Left hindlimb (tissue), 1 donor: ENCODE measurements at regions not wholly inside any gene's neighbourhood (a gene's known extent, or its start where the extent isn't known, plus 50 kb on each side); places are given as distances from the start of the nearest gene placed in this dataset.

ENCODE experiments used
- DNase-seq: peaks from one replicate; pipeline ENCODE4 v3.0.0-alpha.2; 2018

GRCh38 chr4:148795156-148795864 lies 353.1 kb upstream of the NR3C2 start:
- DNase-seq, result no peak

GRCh38 chr4:148793221-148793620 lies 351.0 kb upstream of the NR3C2 start:
- no peak for DNase-seq

GRCh38 chr4:148790691-148791090 lies 348.5 kb upstream of the NR3C2 start:
- no peak for DNase-seq

- DNase-seq, result no peak
These were observed 348.0 kb upstream of the NR3C2 start for GRCh38 chr4:148790246-148790645.

GRCh38 chr4:148787831-148788477 lies 345.7 kb upstream of the NR3C2 start:
- no peak for DNase-seq

DNA sequence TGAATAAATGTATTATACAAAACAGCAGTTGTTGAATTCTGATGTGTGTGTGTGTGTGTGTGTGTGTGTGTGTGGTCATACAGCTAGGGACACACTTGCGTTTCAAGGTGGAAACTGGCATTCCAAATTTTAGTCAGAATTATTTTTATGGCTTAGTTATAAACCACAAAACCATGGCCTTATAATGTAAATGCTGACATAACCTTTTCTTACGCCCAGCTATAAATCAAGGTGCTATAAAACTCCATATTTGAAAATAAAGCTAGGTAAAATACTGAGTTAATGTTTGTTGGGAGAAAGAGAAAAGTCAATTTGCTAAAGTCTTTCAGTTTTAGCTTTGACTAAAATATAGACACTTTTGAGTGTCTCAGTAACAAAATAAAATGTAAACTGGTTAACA lies 345.1 kb upstream of the NR3C2 start:
- DNase-seq, result no peak

DNA sequence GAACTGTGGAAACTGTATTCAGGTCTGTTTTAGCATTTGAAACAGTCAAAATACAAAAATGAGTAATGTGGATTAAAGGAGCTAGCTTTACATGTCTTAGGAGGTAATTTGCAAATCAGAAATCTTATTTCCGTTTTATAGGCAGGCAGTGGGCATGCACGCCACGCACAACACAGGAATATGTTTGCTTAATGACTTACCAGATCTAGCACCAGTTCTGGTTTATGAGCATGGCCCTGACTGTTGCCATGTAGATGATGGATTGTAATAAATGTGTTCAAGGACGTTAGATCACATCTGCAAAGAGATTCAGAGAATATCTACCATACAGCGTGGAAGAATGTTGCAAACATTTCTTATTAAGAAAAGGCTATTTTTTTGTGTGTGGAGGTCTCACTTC lies 344.5 kb upstream of the NR3C2 start:
- no peak for DNase-seq

- DNase-seq, result no peak
These were observed 340.1 kb upstream of the NR3C2 start for GRCh38 chr4:148782284-148782683.

GRCh38 chr4:148780426-148781005 lies 338.3 kb upstream of the NR3C2 start:
- no peak for DNase-seq

- no peak for DNase-seq
These were observed 337.6 kb upstream of the NR3C2 start for GRCh38 chr4:148779771-148780170.

- DNase-seq, result no peak
These were observed 336.9 kb upstream of the NR3C2 start for GRCh38 chr4:148778980-148779675.

- DNase-seq, result no peak
These were observed 334.7 kb upstream of the NR3C2 start for GRCh38 chr4:148776941-148777340.

DNA sequence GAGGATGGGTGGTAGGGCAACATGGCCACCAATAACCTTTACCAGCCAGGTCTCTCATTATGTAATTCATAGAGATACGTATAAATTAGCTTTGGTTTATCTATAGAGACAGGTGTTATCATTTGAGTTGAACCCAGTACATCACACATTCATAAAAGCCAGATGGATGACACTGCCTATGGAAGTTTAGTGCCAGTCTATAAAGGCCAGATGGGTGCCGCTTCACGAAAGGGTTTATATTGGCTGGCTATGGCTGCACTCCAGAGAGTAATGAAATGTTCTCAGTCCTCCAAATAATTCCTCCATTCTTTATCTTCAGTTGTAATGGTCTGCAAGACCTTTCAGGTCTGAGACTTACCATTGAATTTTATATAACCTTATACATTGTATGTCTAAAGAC lies 331.9 kb upstream of the NR3C2 start:
- DNase-seq, result no peak

- DNase-seq, result no peak
These were observed 331.1 kb upstream of the NR3C2 start for GRCh38 chr4:148773313-148773712.

DNA sequence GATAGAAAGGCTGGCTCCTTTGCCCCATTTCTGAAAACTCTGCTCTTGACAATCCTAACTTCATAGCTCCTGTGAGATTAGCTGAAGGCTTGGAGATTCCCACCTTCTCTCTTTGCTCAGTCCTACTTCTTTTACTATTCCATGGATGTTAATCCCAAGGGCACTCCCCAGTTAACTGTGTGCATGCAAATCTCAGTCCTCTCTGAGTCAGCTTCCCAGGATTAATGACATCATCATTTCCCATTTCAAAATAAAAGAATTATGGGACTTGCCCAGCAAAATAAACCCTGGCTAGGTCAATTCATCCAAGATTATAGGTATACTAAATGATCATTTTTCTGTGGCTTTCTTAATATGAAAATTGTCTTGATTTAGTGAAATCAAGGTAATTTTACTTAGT lies 328.6 kb upstream of the NR3C2 start:
- DNase-seq, result no peak

DNA sequence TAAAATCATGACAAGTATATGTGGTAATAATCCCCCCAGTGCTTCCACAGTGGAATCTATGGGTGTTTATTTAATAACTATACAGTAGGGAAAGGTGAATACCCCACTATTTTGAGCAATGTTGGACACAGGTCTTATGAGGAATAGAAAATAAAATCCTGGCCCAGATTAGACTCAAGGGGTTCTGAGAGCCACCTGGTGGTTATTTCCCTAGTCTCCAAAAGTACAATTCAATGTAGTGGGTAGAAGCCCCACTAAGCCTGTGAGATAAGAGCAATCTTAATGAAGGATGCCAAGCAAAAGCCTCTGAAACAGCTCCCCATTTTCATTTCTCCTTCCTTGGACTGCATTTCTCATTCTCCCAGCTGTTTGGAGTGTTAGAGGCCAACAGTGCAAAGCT lies 328.2 kb upstream of the NR3C2 start:
- no peak for DNase-seq

DNA sequence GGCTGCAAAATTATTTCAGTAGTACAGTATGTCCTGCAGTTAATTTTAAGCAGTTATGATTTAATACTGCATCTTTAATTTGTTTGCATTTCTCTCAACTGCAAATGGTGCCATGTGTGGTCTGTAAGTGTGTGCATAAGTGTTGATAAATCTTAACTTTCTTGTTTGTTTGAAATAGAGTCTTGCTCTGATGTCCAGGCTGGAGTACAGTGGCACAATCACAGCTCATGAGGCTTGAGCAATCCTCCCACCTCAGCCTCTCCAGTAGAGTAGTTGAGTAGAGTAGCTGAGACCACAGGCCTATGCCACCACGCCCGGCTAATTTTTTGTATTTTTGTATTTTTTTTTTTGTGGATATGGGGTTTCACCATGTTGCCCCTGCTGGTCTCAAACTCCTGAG lies 322.5 kb upstream of the NR3C2 start:
- no peak for DNase-seq

GRCh38 chr4:148757171-148757570 lies 315.0 kb upstream of the NR3C2 start:
- DNase-seq, result no peak

- no peak for DNase-seq
These were observed 307.2 kb upstream of the NR3C2 start for GRCh38 chr4:148749403-148749802.

DNA sequence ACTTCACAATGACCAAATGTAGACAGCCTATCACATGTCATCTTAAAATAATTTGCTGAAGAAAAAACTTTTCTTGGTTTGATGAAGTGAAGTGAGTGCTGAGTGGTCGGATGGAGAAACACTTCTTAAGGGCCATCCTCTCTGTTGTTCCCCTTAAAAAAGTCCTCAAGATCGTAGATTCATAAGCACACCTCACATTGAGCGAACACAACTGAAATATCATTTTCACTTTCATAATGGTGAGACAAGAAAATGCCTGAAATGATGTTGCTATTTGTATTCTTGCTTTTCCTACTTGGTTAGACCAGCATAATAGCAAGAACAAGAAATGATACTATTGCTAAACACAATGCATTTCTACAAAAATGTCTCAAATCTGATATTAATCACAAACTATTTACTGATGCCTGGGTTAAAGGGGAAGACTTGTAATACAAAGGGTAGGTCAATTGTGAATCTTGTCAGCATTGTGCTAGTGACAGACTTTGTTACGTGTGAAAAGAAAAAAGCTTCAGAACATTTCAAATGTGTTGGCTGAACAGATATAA lies 305.6 kb upstream of the NR3C2 start:
- no peak for DNase-seq

DNA sequence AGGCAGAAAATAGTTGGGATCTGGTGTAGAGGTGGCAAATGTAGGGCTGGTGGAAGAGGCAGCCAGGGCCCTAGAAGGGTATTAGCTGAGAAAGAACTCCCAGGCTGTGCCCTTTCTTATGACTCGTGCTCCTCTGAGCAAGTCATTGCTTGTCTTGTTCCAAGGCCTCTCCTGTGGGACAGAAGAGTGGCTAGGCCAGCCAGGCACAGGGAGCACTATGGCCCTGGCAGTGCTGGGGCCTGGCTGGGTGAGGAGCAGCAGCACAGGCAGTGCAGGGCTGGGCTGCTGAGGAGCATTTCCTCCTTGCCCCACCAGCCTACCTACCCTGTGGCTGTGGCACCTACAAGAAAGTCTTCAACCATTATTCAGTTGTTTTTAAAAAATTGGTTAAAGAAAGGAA lies 298.5 kb upstream of the NR3C2 start:
- DNase-seq, result no peak

GRCh38 chr4:148737061-148737770 lies 295.0 kb upstream of the NR3C2 start:
- DNase-seq, result no peak
